ENCODE measurements at regions not wholly inside any gene's neighbourhood (a gene's known extent, or its start where the extent isn't known, plus 50 kb on each side); places are given as distances from the start of the nearest gene placed in this dataset.

- Mint-ChIP-seq H3K4me1 (ENCODE audit: low read depth) (no peaks in the 10 kb centered on the region), H3K4me3 (no peak overlapping the region), H3K27me3 (peaks cover 9% of the 10 kb centered on the region), H3K9me3 (no peaks in the 10 kb centered on the region), H3K36me3 (ENCODE audit: low read depth) (no peaks in the 10 kb centered on the region), H3K27ac (no peak overlapping the region)
- ATAC-seq (no peak), DNase-seq (no peak)
- ChIA-PET CTCF (no interaction called here), POLR2A (no interaction called here)
- TF ChIP-seq CTCF (IDR thresholded peaks at IDR 0.05) = no peak
- intact Hi-C loops (cut with micrococcal nuclease) = no loop called here
These were observed 85.6 kb upstream of the ETAA1 start for GRCh38 chr2:67311536-67311935.

GRCh38 chr2:67312871-67313270 lies 84.3 kb upstream of the ETAA1 start:
- Mint-ChIP-seq H3K4me3 (no peak overlapping the region), H3K27me3 (peaks cover 7% of the 10 kb centered on the region), H3K27ac (no peak overlapping the region), H3K4me1 (ENCODE audit: low read depth) (no peaks in the 10 kb centered on the region), H3K36me3 (ENCODE audit: low read depth) (no peaks in the 10 kb centered on the region), H3K9me3 (no peaks in the 10 kb centered on the region)
- CTCF ChIA-PET = no interaction called here
- POLR2A ChIA-PET = no interaction called here
- TF ChIP-seq CTCF (IDR thresholded peaks at IDR 0.05) = no peak
- no peak for DNase-seq
- ATAC-seq = no peak
- intact Hi-C loops (cut with micrococcal nuclease) = no loop called here

- Mint-ChIP-seq H3K4me1 (ENCODE audit: low read depth) (no peaks in the 10 kb centered on the region), H3K27me3 (peaks cover 7% of the 10 kb centered on the region), H3K4me3 (no peak overlapping the region), H3K36me3 (ENCODE audit: low read depth) (no peaks in the 10 kb centered on the region), H3K9me3 (no peaks in the 10 kb centered on the region), H3K27ac (no peak overlapping the region)
- intact Hi-C loops (cut with micrococcal nuclease) = no loop called here
- DNase-seq = no peak
- no peak for TF ChIP-seq CTCF (IDR thresholded peaks at IDR 0.05)
- POLR2A ChIA-PET = no interaction called here
- no peak for ATAC-seq
- CTCF ChIA-PET = no interaction called here
These were observed 83.6 kb upstream of the ETAA1 start for GRCh38 chr2:67313536-67313935.

- H3K4me1 Mint-ChIP-seq (ENCODE audit: low read depth) = no peaks in the 10 kb centered on the region
- ChIA-PET POLR2A (no interaction called here), CTCF (interaction anchor here (1.5 kb wide), 1 partner anchor 11 kb away, joined by 4 read pairs; no protein-coding TSS in a partner anchor)
- no peak for DNase-seq
- no peak for TF ChIP-seq CTCF (IDR thresholded peaks at IDR 0.05)
- no peaks in the 10 kb centered on the region for H3K36me3 Mint-ChIP-seq (ENCODE audit: low read depth)
- no peak overlapping the region for H3K27ac Mint-ChIP-seq
- H3K27me3 Mint-ChIP-seq = peaks cover 2% of the 10 kb centered on the region
- intact Hi-C loops (cut with micrococcal nuclease) = no loop called here
- H3K9me3 Mint-ChIP-seq = no peaks in the 10 kb centered on the region
- ATAC-seq = no peak
- no peak overlapping the region for H3K4me3 Mint-ChIP-seq
These were observed 79.1 kb upstream of the ETAA1 start for GRCh38 chr2:67318031-67318430.

GRCh38 chr2:67318563-67318962 lies 78.6 kb upstream of the ETAA1 start:
- ATAC-seq (no peak), DNase-seq (no peak)
- ChIA-PET POLR2A (no interaction called here), CTCF (interaction anchor here (1.5 kb wide), 1 partner anchor 11 kb away, joined by 4 read pairs; no protein-coding TSS in a partner anchor)
- intact Hi-C loops (cut with micrococcal nuclease) = no loop called here
- no peaks in the 10 kb centered on the region for H3K9me3 Mint-ChIP-seq
- no peaks in the 10 kb centered on the region for H3K4me1 Mint-ChIP-seq (ENCODE audit: low read depth)
- H3K27me3 Mint-ChIP-seq = peaks cover 2% of the 10 kb centered on the region
- H3K36me3 Mint-ChIP-seq (ENCODE audit: low read depth) = no peaks in the 10 kb centered on the region
- H3K4me3 Mint-ChIP-seq = no peak overlapping the region
- no peak overlapping the region for H3K27ac Mint-ChIP-seq
- TF ChIP-seq CTCF (IDR thresholded peaks at IDR 0.05) = no peak

Measured in activated CD8-positive, alpha-beta T cell treated with anti-CD3 and anti-CD28 coated beads for 36 hours (primary cell).